Colonic mucosa (tissue), 4 donors: ENCODE measurements at regions not wholly inside any gene's neighbourhood (a gene's known extent, or its start where the extent isn't known, plus 50 kb on each side); places are given as distances from the start of the nearest gene placed in this dataset.

Source experiments
- DNase-seq: peaks from one replicate; pipeline ENCODE4 v3.0.0-alpha.2; 2020
- H3K27ac ChIP-seq: fragments of 200-600 bp; one replicate; pipeline ENCODE4 v1.8.0; 2021
- H3K27me3 ChIP-seq: fragments of 200-600 bp; one replicate; pipeline ENCODE4 v1.8.0; 2021
- H3K36me3 ChIP-seq: fragments of 200-600 bp; one replicate; pipeline ENCODE4 v1.8.0; 2021
- H3K4me1 ChIP-seq: fragments of 200-600 bp; one replicate; pipeline ENCODE4 v1.8.0; 2021; ENCODE audit warnings: mild to moderate bottlenecking
- H3K4me3 ChIP-seq: fragments of 200-600 bp; one replicate; pipeline ENCODE4 v1.8.0; 2021
- H3K9ac ChIP-seq, 2 donors: one replicate each; pipeline ENCODE4 v1.7.0; 2013; ENCODE audit warnings: control low read depth in 2 of 2, low read depth in 2 of 2, low read length in 2 of 2
- H3K9me3 ChIP-seq: fragments of 200-600 bp; one replicate; pipeline ENCODE4 v1.8.0; 2021
- intact Hi-C: fragments of 100-400 bp; cut with DNase I; formaldehyde crosslinking; loops from one replicate; pipeline ENCODE4 v1.14.1; 2022
- TF ChIP-seq, protein P1 (sequence below): fragments of 200-600 bp; IDR thresholded peaks from one replicate; pipeline ENCODE4 v1.8.0; 2022; ENCODE audit warnings: antibody characterized with exemption, mild to moderate bottlenecking
- donor health status: healthy.
- donor health status: DM: no; HTN: no; CAD: no.
- donor health status: DM: no; HTN: no; CAD: no.

DNA sequence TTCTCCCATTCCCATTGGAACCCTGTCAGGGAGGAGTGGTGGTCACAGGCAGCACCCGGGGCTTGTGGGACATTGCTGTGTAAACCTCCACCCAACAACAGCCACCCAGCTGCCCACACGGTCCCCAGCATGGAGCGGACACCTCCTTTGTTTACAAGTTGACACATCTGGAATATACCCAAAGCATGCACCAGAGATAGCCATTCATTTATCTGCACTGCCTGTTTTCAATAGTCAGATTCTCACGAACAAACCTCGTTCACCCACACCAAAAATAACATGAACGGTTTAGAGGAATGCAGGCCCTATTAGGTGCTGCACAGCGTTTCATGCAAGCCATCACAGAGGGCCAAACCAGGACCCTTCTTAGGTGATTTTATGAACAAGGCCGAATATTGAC, 244.8 kb downstream of the FOXL1 start:
- Histone ChIP-seq H3K4me1 (no peaks in the 10 kb centered on the region), H3K27ac (no peak overlapping the region), H3K9ac (no peak overlapping the region), H3K9me3 (no peaks in the 10 kb centered on the region), H3K27me3 (no peaks in the 10 kb centered on the region), H3K36me3 (no peaks in the 10 kb centered on the region), H3K4me3 (no peak overlapping the region)
- intact Hi-C loops: no loop called here
- DNase-seq: no peak
- TF ChIP-seq, protein P1, sequence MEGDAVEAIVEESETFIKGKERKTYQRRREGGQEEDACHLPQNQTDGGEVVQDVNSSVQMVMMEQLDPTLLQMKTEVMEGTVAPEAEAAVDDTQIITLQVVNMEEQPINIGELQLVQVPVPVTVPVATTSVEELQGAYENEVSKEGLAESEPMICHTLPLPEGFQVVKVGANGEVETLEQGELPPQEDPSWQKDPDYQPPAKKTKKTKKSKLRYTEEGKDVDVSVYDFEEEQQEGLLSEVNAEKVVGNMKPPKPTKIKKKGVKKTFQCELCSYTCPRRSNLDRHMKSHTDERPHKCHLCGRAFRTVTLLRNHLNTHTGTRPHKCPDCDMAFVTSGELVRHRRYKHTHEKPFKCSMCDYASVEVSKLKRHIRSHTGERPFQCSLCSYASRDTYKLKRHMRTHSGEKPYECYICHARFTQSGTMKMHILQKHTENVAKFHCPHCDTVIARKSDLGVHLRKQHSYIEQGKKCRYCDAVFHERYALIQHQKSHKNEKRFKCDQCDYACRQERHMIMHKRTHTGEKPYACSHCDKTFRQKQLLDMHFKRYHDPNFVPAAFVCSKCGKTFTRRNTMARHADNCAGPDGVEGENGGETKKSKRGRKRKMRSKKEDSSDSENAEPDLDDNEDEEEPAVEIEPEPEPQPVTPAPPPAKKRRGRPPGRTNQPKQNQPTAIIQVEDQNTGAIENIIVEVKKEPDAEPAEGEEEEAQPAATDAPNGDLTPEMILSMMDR: no peak

DNA sequence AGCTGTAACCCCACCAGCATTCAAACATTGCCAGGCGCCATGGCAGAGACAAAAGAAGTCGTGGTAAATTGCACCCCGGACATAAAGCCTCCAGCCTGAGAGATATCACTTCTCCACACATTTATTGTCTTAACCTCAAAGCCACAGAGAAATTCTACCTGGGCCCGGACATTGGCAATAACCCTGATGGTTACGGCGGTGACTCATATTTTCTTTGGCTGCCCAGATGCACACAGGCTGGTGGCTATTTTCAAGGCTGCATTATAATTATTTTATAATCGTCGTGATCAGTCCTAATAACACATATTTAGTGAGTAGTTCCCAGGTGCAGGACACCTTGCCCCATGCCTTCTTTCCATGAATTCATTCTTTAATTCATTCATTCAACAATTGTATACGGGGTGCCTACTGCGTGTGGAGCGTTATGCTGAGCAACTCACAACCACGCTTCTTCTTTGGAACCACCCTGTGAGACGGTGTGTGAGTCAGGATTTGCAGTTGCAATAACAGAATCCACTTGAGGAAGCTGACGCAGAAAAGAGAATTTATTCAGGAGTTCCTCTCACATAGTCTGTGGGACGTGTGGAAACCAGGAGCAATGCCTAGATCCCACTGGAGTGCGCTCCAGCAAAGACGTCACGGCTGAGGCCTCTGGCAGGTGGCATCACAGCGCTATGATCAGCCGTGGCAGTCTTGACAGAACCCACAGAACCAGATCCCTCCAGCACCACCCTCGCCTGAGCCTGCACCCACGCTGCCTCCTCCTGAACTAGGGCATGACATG, 245.7 kb downstream of the FOXL1 start:
- no peaks in the 10 kb centered on the region for H3K9me3 ChIP-seq
- H3K27me3 ChIP-seq: no peaks in the 10 kb centered on the region
- no peak overlapping the region for H3K27ac ChIP-seq
- DNase-seq: no peak
- TF ChIP-seq, protein P1: no peak
- no peaks in the 10 kb centered on the region for H3K4me1 ChIP-seq
- no peak overlapping the region for H3K9ac ChIP-seq
- no peak overlapping the region for H3K4me3 ChIP-seq
- intact Hi-C loops: no loop called here
- no peaks in the 10 kb centered on the region for H3K36me3 ChIP-seq

- H3K9ac ChIP-seq: no peak overlapping the region
- intact Hi-C loops: no loop called here
Measured at GRCh38 chr16:86824751-86825296, 246.5 kb downstream of the FOXL1 start.

DNA sequence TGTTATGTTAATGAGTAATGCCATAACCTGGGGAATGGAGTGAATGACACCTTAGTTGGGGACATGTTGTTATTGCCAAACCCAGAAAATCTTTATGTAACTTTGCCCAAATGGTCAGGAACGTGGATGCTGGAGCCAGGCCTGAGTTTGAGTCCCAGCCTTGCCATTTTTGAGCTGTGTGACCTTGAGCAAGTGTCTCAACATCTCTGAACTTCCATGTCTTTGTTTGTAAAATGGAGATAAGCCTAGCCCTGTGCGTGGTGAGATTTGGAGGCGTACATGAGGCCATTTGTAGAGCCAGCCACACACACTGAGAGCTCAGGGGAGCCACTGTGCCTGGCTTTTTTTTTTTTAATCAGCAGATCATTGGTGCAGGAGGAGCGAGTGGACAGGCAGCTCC, 247.3 kb downstream of the FOXL1 start:
- Histone ChIP-seq H3K36me3 (no peaks in the 10 kb centered on the region), H3K27ac (no peak overlapping the region), H3K27me3 (no peaks in the 10 kb centered on the region), H3K9me3 (no peaks in the 10 kb centered on the region), H3K9ac (no peak overlapping the region), H3K4me3 (no peak overlapping the region), H3K4me1 (no peaks in the 10 kb centered on the region)
- TF ChIP-seq, protein P1: no peak
- no peak for DNase-seq
- intact Hi-C loops: no loop called here

More at GRCh38 chr16:86824751-86825296, 246.5 kb downstream of the FOXL1 start:
- no peaks in the 10 kb centered on the region for H3K9me3 ChIP-seq
- no peak for DNase-seq
- no peak overlapping the region for H3K4me3 ChIP-seq
- TF ChIP-seq, protein P1: no peak
- no peaks in the 10 kb centered on the region for H3K4me1 ChIP-seq
- H3K27me3 ChIP-seq: no peaks in the 10 kb centered on the region
- H3K36me3 ChIP-seq: no peaks in the 10 kb centered on the region
- no peak overlapping the region for H3K27ac ChIP-seq

DNA sequence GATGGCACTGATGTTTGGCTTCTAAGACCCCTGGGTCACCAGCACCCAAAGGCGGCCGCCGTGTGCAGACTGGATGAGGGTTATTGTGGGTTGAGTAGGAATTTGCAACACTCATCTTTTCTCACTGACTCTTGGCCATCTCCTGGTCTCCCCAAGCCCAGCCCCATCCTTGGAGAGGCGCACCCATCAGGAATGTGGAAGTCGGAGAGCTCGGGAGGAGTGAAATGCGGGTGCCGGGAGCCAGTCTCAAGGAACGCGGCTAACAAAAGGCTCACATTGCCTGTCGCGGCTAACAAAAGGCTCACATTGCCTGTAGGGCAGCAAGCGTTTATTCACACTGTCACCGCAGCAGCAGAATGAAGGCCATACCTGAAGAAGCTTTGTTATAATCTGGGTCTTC, 248.6 kb downstream of the FOXL1 start:
- intact Hi-C loops: no loop called here
- no peak for DNase-seq
- TF ChIP-seq, protein P1: no peak
- Histone ChIP-seq H3K36me3 (no peaks in the 10 kb centered on the region), H3K4me3 (no peak overlapping the region), H3K9ac (no peak overlapping the region), H3K27me3 (no peaks in the 10 kb centered on the region), H3K9me3 (no peaks in the 10 kb centered on the region), H3K4me1 (no peaks in the 10 kb centered on the region), H3K27ac (no peak overlapping the region)
